Endothelial cell of umbilical vein (primary cell): ENCODE measurements at regions not wholly inside any gene's neighbourhood (a gene's known extent, or its start where the extent isn't known, plus 50 kb on each side); places are given as distances from the start of the nearest gene placed in this dataset.
A peak's percentile ranks its signal among the peaks of the same experiment; 100 is the strongest.
"Not testable (repeated sequence)": the region's sequence is repeated elsewhere in the genome, so short reads cannot be mapped to it uniquely, and the experiment has no call there.

Experiments
- BruUV-seq: library from RNA; stranded (reverse); fragments of 400-500 nt; replicated peaks from 2 replicates; lab custom pipeline; 2021; lab: Mats Ljungman, UMichigan
- CTCF ChIA-PET: fragments of 300-600, 350-600 bp; sonication (Branson Sonifier 250); formaldehyde crosslinking; loops from one replicate; lab custom pipeline; 2021; ENCODE audit warnings: antibody characterized with exemption, inconsistent platforms; lab: Charles Lee
- POLR2A ChIA-PET: fragments of 300-600, 350-600 bp; sonication (Branson Sonifier 250); formaldehyde crosslinking; loops from one replicate; lab custom pipeline; 2021; ENCODE audit warnings: antibody characterized with exemption, inconsistent platforms; lab: Charles Lee
- DNase-seq: peaks from one replicate; pipeline ENCODE4 v3.0.0-alpha.2; 2011; ENCODE audit warnings: low read depth, low spot score
- FAIRE-seq: peaks from 2 replicates; lab custom pipeline; 2011; peaks lifted over from hg19 to GRCh38; lab: Jason Lieb, UNC
- H2AFZ ChIP-seq: 2 replicates; pipeline ENCODE4 v1.6.0; 2012; ENCODE audit warnings: low read depth, low read length, control low read depth, inconsistent platforms
- H3K27ac ChIP-seq: 2 replicates; pipeline ENCODE4 v1.5.1; 2011; ENCODE audit warnings: low read depth, mild to moderate bottlenecking, control low read depth, low read length, moderate library complexity; ENCODE audit not compliant: insufficient read depth
- H3K27me3 ChIP-seq, 2 experiments: 2 replicates each; pipeline versions ENCODE4 v1.6.0 to v1.6.1; 2011; ENCODE audit warnings: low read length in 2 of 2, mixed read lengths in 1 of 2; ENCODE audit not compliant: control insufficient read depth in 2 of 2, insufficient read depth in 2 of 2
- H3K36me3 ChIP-seq, 2 experiments: 2 replicates in 1 of 2; 3 replicates in 1 of 2; pipeline ENCODE4 v1.5.1; 2011; ENCODE audit warnings: low read length in 2 of 2, mild to moderate bottlenecking in 1 of 2, moderate library complexity in 1 of 2; ENCODE audit not compliant: control insufficient read depth in 2 of 2, insufficient read depth in 2 of 2; ENCODE audit errors: extremely low read depth in 1 of 2
- H3K4me1 ChIP-seq: 3 replicates; pipeline ENCODE4 v1.5.1; 2011; ENCODE audit warnings: mild to moderate bottlenecking, low read length; ENCODE audit not compliant: control insufficient read depth, insufficient read depth; ENCODE audit errors: extremely low read depth
- H3K4me2 ChIP-seq: 2 replicates; pipeline ENCODE4 v1.6.1; 2011; ENCODE audit warnings: low read length, control low read depth, mixed read lengths; ENCODE audit not compliant: insufficient read depth
- H3K4me3 ChIP-seq, 3 experiments: fragments of 200-600 bp in 1 of 3; sonication (generic), shearing (Covaris generic) in 1 of 3; replicated peaks in 1 of 3; 2 replicates each; pipeline ENCODE4 v1.5.1; 2011 to 2016; ENCODE audit warnings: control low read depth in 3 of 3, low read length in 3 of 3, mild to moderate bottlenecking in 2 of 3, inconsistent platforms in 1 of 3, low read depth in 1 of 3, moderate library complexity in 1 of 3; ENCODE audit not compliant: insufficient read depth in 1 of 3
- H3K79me2 ChIP-seq: 2 replicates; pipeline ENCODE4 v1.6.0; 2012; ENCODE audit warnings: low read length, inconsistent platforms; ENCODE audit not compliant: control insufficient read depth, insufficient read depth
- H3K9ac ChIP-seq: replicated peaks from 2 replicates; pipeline ENCODE3; 2011; ENCODE audit warnings: low read length, control low read depth; ENCODE audit not compliant: insufficient read depth; ENCODE audit errors: extremely low read depth
- H3K9me1 ChIP-seq: replicated peaks from 3 replicates; pipeline ENCODE4 v1.6.0; 2011; ENCODE audit warnings: mild to moderate bottlenecking, low read length; ENCODE audit not compliant: control insufficient read depth, insufficient read depth; ENCODE audit errors: extremely low read depth
- H3K9me3 ChIP-seq: replicated peaks from 2 replicates; pipeline ENCODE4 v1.5.1; 2012; ENCODE audit warnings: low read length, inconsistent platforms; ENCODE audit not compliant: control insufficient read depth, insufficient read depth
- H4K20me1 ChIP-seq: replicated peaks from 2 replicates; pipeline ENCODE3; 2011; ENCODE audit warnings: mild to moderate bottlenecking, low read length; ENCODE audit not compliant: control insufficient read depth, insufficient read depth; ENCODE audit errors: extremely low read depth
- dilution Hi-C: fragments of 300-500 bp; cut with MboI; formaldehyde crosslinking; loops from one replicate; pipeline ENCODE4 v1.15.0; 2019; ENCODE audit warnings: low sequenced_read_pairs; ENCODE audit not compliant: extremely low pct_ligation_motif_present
- intact Hi-C: fragments of 100-400 bp; cut with micrococcal nuclease; formaldehyde crosslinking; loops from one replicate; pipeline ENCODE4 v1.10.0; 2022

GRCh38 chr20:47978428-47979120 is 193.3 kb upstream of the SULF2 start:
- intact Hi-C loops: loop anchor here (10.0 kb wide), 1 partner anchor 184 kb away; no protein-coding TSS in a partner anchor
- FAIRE-seq, H3K9ac ChIP-seq, H3K79me2 ChIP-seq, BruUV-seq, H3K27me3 ChIP-seq, H3K36me3 ChIP-seq, H2AFZ ChIP-seq, H4K20me1 ChIP-seq, H3K4me2 ChIP-seq, dilution Hi-C loops, H3K9me1 ChIP-seq, POLR2A ChIA-PET, DNase-seq, H3K4me1 ChIP-seq, H3K27ac ChIP-seq, H3K4me3 ChIP-seq, H3K9me3 ChIP-seq: not testable (repeated sequence)
- CTCF ChIA-PET: interaction anchor here (1.0 kb wide), 1 partner anchor 14 kb away, joined by 3 read pairs; no protein-coding TSS in a partner anchor

GRCh38 chr20:47977789-47978252 is 192.5 kb upstream of the SULF2 start:
- BruUV-seq, H3K9me3 ChIP-seq, H2AFZ ChIP-seq, POLR2A ChIA-PET, H4K20me1 ChIP-seq, DNase-seq, H3K9ac ChIP-seq, H3K4me3 ChIP-seq, H3K79me2 ChIP-seq, H3K27ac ChIP-seq, dilution Hi-C loops, H3K27me3 ChIP-seq, H3K9me1 ChIP-seq, H3K36me3 ChIP-seq, H3K4me2 ChIP-seq: not testable (repeated sequence)
- peak; percentile 70 for FAIRE-seq
- intact Hi-C loops: loop anchor here (10.0 kb wide), 1 partner anchor 183 kb away; no protein-coding TSS in a partner anchor
- H3K4me1 ChIP-seq: peaks cover 12% of the 10 kb centered on the region
- CTCF ChIA-PET: interaction anchor here (1.0 kb wide), 1 partner anchor 15 kb away, joined by 3 read pairs; no protein-coding TSS in a partner anchor

- dilution Hi-C loops, DNase-seq, H3K9ac ChIP-seq, POLR2A ChIA-PET, H3K4me2 ChIP-seq, H3K4me3 ChIP-seq, H3K79me2 ChIP-seq, H4K20me1 ChIP-seq, H3K27me3 ChIP-seq, H3K9me1 ChIP-seq, H3K27ac ChIP-seq, H2AFZ ChIP-seq, H3K36me3 ChIP-seq, BruUV-seq, FAIRE-seq, H3K9me3 ChIP-seq: not testable (repeated sequence)
- CTCF ChIA-PET: interaction anchor here (0.5 to 1.5 kb wide), 2 partner anchors 355 to 643 kb away, joined by 3 to 5 read pairs; no protein-coding TSS in a partner anchor
- H3K4me1 ChIP-seq: peaks cover 18% of the 10 kb centered on the region
- intact Hi-C loops: loop anchor here (10.0 kb wide), 1 partner anchor 182 kb away; no protein-coding TSS in a partner anchor
Measured at GRCh38 chr20:47977017-47977788, 191.9 kb upstream of the SULF2 start.
